Neutrophil (primary cell): ENCODE measurements at regions not wholly inside any gene's neighbourhood (a gene's known extent, or its start where the extent isn't known, plus 50 kb on each side); places are given as distances from the start of the nearest gene placed in this dataset.

Experiments used
- H3K27ac ChIP-seq: fragments of 200-600 bp; sonication (generic); 2 replicates; pipeline ENCODE4 v1.5.1; 2016; ENCODE audit warnings: mild to moderate bottlenecking, moderate library complexity
- H3K27me3 ChIP-seq: fragments of 200-600 bp; sonication (generic); 2 replicates; pipeline ENCODE4 v1.6.0; 2016; ENCODE audit warnings: mild to moderate bottlenecking
- H3K36me3 ChIP-seq: fragments of 200-600 bp; sonication (generic); 2 replicates; pipeline ENCODE4 v1.5.1; 2017
- H3K4me1 ChIP-seq, 2 experiments: fragments of 200-600 bp in 1 of 2; sonication (generic) in 1 of 2; 1 replicate in 1 of 2; 2 replicates in 1 of 2; pipeline versions ENCODE4 v1.5.1 to v1.6.1; 2013 to 2016; ENCODE audit warnings: low read depth in 1 of 2, low read length in 1 of 2, mild to moderate bottlenecking in 1 of 2, moderate library complexity in 1 of 2; ENCODE audit not compliant: control insufficient read depth in 1 of 2, insufficient read depth in 1 of 2
- H3K4me3 ChIP-seq, 2 experiments: fragments of 200-600 bp in 1 of 2; sonication (generic) in 1 of 2; 1 replicate in 1 of 2; 2 replicates in 1 of 2; pipeline ENCODE4 v1.5.1; 2013 to 2016; ENCODE audit warnings: low read depth in 1 of 2, low read length in 1 of 2, mild to moderate bottlenecking in 1 of 2, moderate library complexity in 1 of 2
- H3K9me3 ChIP-seq: fragments of 200-600 bp; sonication (generic); 2 replicates; pipeline ENCODE4 v1.5.1; 2016
- CTCF ChIP-seq: fragments of 200-600 bp; sonication (generic); IDR thresholded peaks from 2 replicates; pipeline ENCODE4 v1.5.1; 2016; ENCODE audit warnings: antibody characterized with exemption

- Histone ChIP-seq H3K27me3 (no peaks in the 10 kb centered on the region), H3K36me3 (no peaks in the 10 kb centered on the region), H3K27ac (no peak overlapping the region), H3K4me1 (no peaks in the 10 kb centered on the region), H3K9me3 (no peaks in the 10 kb centered on the region), H3K4me3 (no peak overlapping the region)
- no peak for TF ChIP-seq CTCF
Observed at GRCh38 chr1:98203466-98203865, 282.6 kb upstream of the DPYD start.

- TF ChIP-seq CTCF, result no peak
- Histone ChIP-seq H3K4me3 (no peak overlapping the region), H3K27ac (no peak overlapping the region), H3K4me1 (no peaks in the 10 kb centered on the region), H3K27me3 (no peaks in the 10 kb centered on the region), H3K9me3 (no peaks in the 10 kb centered on the region), H3K36me3 (no peaks in the 10 kb centered on the region)
Observed at GRCh38 chr1:98201666-98202081, 280.8 kb upstream of the DPYD start.

DNA sequence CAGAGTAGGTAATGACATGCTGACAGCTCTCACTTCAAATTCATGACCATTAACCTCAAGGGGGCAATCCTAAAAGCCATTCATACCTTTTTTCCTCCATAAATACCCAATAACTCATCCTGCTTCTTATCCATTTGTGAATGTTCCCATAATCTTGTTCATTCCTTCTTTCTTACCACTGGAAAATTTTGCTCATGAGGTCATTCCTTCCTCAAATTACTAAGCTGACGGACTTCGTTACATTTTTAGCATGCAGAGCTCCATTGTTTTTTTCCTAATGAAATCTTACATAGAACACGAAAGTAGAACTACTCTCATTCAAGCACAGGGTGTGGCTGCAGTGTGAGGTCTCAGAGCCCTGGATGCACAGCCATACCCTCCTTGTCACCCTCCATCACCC, 276.5 kb upstream of the DPYD start:
- Histone ChIP-seq H3K9me3 (no peaks in the 10 kb centered on the region), H3K4me3 (no peak overlapping the region), H3K4me1 (no peaks in the 10 kb centered on the region), H3K27me3 (no peaks in the 10 kb centered on the region), H3K27ac (no peak overlapping the region), H3K36me3 (no peaks in the 10 kb centered on the region)
- TF ChIP-seq CTCF, result no peak

- TF ChIP-seq CTCF, result no peak
- no peaks in the 10 kb centered on the region for H3K36me3 ChIP-seq
- no peaks in the 10 kb centered on the region for H3K27me3 ChIP-seq
- H3K4me1 ChIP-seq, result no peaks in the 10 kb centered on the region
- no peak overlapping the region for H3K27ac ChIP-seq
- no peak overlapping the region for H3K4me3 ChIP-seq
- H3K9me3 ChIP-seq, result no peaks in the 10 kb centered on the region
Observed at GRCh38 chr1:98196012-98196411, 275.2 kb upstream of the DPYD start.

DNA sequence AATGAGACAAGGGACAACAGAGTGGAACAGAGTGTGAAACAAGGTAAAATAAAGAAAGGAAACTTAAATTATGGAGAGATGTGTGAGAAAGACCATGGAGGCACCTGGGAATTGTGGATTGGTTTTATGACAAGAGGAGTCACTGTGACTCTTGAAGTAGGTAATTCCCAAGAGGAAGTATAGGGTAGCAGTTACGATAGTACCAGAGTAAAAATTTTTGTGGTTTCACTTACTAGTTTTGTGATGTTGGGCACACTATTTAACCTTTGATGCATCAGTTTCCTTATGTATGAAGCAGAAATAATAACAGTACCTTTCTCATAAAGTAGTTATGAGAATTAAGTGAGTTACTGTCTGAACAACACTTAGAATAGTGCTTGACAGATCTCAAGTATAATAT, 267.9 kb upstream of the DPYD start:
- Histone ChIP-seq H3K27me3 (no peaks in the 10 kb centered on the region), H3K27ac (no peak overlapping the region), H3K4me3 (no peak overlapping the region), H3K36me3 (no peaks in the 10 kb centered on the region), H3K9me3 (no peaks in the 10 kb centered on the region), H3K4me1 (no peaks in the 10 kb centered on the region)
- no peak for TF ChIP-seq CTCF

GRCh38 chr1:98184856-98185255, 264.0 kb upstream of the DPYD start:
- Histone ChIP-seq H3K27me3 (no peaks in the 10 kb centered on the region), H3K4me1 (no peaks in the 10 kb centered on the region), H3K36me3 (no peaks in the 10 kb centered on the region), H3K9me3 (no peaks in the 10 kb centered on the region), H3K27ac (no peak overlapping the region), H3K4me3 (no peak overlapping the region)
- no peak for TF ChIP-seq CTCF
